ENCODE measurements at regions not wholly inside any gene's neighbourhood (a gene's known extent, or its start where the extent isn't known, plus 50 kb on each side); places are given as distances from the start of the nearest gene placed in this dataset.

DNA sequence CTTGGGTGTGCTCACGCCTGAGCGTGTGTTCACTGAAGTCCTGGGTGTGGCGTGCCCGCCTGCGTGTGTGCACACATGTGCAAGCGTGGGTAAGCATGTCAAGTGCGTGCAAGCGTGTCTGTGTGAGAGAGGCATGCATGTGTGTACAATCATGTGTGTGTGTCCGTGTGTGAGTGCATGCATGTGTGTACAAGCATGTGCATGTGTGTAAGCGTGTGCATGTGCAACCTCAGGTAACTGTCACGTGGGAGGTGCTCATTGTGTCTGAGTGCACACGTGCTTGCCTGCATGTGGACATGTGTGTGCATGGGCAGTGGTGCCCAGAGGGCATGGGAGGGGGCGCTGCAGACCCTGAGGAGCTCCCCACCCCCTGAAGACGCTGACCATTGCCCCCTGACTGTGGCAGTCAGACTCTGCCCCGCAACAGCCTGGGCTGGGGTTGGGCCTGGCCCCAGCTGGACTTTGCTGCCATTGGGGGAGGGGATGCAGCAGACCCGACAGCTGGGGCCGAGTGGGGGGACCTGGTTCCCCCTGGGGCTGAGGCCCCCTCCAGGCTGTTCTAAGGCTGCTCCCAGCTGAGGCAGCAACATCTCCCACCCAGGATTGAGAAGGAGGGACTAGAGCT is 88.1 kb downstream of the UNCX start:
- no peak for DNase-seq (ENCODE audit: low read depth in 2 of 2)

DNA sequence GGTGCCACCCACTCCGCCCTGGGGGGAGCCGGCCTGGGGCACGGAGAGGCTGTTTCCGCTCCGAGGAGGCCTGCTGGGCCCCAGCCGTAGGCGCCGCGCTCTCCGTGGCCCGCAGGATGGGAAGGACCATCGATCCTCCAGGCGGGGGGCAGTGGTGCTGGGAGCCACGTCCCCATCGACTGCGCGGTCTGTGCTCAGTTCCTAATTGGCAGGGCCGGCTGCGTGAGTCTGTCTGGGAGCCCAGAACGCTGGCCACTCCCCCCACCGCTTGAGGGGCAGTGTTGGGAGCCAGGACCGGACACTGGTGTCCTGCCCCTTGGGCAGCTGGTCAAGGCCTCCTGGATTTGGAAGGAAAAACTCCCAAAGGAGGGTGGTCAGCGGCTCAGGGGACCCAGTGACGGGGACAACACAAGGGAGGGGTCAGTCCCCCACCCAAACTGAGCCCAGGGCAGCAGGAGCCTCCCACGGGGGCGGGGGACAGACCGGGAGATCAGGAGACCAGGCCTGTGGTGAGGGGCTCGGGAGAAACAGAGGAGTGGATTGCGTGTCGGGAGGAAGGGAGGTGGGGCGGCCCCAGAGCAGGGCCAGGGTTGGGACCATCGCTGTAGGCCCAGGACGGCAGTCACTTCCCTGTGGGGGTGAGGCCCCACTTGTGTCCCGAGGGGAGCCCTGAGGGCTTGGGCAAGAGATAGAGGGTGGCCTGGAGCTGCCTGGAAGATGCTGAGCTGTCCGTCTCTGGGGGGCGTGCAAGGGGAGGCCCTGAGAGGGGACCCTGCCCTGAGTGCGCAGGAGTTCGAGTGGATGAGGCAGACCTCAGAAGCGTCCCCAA is 89.0 kb downstream of the UNCX start:
- no peak for DNase-seq (ENCODE audit: low read depth in 2 of 2)

GRCh38 chr7:1322240-1323110 is 89.8 kb downstream of the UNCX start:
- DNase-seq (ENCODE audit: low read depth in 2 of 2) = no peak

- no peak for DNase-seq (ENCODE audit: low read depth in 2 of 2)
These were observed 90.7 kb downstream of the UNCX start for GRCh38 chr7:1323178-1324027.

DNA sequence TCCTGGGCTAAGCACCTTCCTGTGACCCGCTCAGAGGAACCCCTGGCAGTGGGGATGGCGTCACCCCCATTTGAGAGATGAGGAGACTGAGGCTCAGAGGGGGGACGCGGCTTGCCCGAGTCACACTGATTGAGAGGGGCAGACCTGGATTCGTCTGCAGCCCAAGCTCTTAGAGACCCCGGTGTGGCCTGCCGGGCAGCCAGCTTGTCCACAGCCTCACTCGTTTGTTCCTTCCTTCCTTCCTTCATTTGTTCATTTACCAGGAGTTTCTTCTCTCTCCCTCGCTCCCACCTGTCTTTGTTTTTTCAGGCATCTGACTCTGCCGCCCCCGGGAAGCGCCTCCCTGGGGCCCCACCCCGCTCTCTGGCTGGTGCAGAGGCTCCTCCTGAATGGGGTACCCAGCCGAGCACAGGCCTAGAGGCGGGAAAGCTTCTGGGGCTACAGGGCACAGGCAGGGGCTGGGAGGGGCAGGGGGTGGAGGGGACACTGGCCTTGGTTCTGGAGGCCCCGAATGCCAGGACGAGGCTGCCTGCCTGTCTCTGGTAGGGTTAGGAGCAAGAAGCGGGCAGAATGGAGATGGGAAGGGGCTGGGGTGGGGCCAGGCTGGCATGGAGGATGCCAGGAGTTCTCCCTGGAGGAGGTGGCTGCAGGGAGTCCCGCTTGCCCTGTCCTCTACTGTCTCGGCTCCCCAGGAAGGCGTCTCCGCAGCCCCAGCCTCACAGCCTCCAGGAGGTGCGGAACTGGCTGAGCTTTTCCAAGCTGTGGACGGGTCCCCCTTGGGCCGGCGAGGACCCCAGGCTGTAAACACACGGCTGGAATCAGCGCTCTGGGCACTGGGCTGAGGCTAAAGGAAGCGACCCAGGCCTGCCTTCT is 91.6 kb downstream of the UNCX start:
- no peak for DNase-seq (ENCODE audit: low read depth in 2 of 2)

GRCh38 chr7:1325246-1325645 is 92.6 kb downstream of the UNCX start:
- DNase-seq (ENCODE audit: low read depth in 2 of 2) = no peak

DNA sequence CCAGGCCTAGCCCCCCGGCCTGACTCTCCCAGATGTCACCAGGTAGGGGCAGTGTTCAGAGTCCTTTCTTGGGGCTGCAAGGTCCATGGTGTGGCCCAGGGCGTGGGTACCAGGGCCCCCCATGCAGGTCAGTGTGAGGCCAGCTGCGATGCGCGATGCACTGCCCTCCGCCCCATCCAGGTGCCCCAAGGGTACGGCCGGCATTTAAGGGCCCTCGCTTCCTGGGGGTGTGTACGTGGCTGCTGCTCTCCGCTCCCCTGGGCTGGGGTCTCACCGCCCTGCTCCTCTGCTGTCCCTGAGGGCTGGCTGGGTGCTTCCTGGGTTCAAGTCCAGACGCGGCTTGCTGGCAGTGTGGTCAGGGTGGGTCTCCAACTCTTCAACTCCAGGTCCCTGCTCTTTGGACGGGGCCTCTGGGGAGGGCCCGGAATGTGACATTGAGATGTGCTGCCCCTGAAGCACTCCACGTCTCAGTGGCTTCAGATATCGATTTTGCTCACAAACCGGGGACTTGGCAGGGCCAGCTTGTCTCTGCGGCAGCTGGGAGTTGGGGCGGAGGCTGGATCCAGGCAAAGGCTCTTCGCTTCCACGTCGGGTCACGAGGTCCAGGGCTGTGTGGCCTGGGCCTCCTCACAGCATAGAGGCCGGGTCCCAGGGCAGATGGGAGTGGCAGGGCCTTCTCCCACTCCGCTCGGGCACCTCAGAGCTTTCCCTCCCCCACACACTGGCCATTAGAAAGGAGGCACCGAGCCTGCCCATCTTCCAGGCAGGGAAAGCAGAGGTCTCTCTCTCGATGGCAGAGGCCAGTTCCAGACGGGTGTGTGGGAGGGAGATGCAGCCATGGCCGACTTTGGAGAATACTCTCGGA is 93.2 kb downstream of the UNCX start:
- no peak for DNase-seq (ENCODE audit: low read depth in 2 of 2)

GRCh38 chr7:1326511-1326785 is 93.8 kb downstream of the UNCX start:
- DNase-seq (ENCODE audit: low read depth in 2 of 2) = no peak

DNA sequence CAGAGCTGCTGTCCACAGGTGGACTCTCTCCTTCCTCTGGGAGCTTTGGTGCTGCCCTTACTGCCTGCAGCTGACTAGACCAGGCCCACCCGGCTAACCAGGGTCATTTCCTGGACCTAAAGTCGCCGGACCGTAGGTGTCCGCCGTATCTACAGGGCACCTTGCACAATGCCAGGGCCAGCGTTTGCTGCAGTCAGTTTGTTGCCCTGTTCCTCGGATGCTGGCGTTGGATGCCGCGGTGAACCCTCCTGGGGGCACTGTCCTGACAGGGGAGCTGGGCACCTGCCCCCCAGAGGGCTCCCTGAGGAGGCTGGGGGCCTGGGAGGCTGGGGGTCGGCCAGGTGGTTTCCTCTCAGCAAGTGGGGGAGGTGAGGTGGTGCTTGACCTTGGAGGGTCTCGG is 96.6 kb downstream of the UNCX start:
- no peak for DNase-seq (ENCODE audit: low read depth in 2 of 2)

GRCh38 chr7:1329966-1330800 is 97.5 kb downstream of the UNCX start:
- no peak for DNase-seq (ENCODE audit: low read depth in 2 of 2)

- DNase-seq (ENCODE audit: low read depth in 2 of 2) = no peak
These were observed 98.2 kb downstream of the UNCX start for GRCh38 chr7:1330801-1331425.

DNA sequence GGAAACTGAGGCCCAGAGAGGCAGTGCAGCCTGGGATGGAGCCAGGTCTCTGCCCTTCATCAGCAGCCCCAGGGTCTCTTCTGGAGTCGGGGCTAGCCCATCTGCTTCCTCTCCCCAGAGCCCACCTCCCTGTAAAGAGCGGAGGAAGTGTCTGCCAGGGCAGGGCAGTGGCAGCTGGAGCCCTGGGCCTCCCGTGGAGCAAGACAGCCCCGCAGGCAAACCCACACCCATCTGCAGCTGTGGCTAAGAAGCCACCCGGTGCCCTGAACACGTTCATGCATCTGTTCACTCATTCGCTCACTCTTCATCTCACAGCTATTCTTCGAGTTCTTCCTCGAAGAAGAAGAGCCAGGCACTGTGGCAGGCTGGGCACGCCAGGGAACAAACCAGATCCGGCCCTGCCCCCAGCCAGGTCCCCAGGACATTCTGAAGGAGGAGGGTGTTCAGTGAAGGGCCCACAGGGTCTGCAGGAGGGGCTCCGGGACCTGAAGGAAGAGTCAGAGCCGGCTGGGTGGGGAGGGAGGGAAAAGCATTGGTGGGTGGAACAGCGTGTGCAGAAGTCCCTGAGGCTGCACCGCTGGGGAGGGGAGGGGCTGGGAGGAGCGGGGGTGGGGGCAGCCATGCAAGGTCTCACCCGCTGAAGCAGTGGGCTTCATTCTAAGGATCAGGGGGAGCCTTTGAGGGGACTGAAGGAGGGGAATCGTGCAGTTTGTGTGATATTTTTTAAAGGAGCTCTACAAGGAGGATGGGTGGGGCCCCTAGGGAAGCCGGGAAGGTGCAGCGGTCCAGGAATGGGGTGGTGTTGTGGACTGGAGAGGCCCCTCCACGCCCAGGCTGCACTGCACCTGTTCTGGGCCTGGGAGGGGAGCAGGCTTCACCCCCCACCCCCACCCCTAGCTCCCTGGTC is 99.1 kb downstream of the UNCX start:
- DNase-seq (ENCODE audit: low read depth in 2 of 2) = no peak

- no peak for DNase-seq (ENCODE audit: low read depth in 2 of 2)
These were observed 103.8 kb downstream of the UNCX start for GRCh38 chr7:1336509-1336908.

DNA sequence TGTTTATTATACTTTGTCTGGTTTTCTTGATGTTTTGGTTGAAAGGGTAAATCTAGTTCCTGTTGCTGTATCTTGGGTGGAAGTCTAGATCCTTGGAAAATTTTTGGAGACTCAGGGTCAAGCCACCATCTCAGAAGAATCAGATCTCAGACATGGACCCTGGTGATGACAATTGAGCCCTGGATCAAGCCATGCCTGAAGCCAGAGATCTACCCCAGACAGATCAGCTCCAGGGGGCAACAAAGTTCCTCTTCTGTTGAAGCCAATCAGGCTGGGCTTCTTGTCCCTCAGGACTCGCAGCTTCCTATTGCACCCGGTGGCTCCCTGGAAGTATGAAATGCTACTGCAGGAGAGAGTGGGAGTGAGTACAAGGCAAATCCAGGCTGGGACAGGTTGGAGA is 106.9 kb downstream of the UNCX start:
- DNase-seq (ENCODE audit: low read depth in 2 of 2) = no peak

DNA sequence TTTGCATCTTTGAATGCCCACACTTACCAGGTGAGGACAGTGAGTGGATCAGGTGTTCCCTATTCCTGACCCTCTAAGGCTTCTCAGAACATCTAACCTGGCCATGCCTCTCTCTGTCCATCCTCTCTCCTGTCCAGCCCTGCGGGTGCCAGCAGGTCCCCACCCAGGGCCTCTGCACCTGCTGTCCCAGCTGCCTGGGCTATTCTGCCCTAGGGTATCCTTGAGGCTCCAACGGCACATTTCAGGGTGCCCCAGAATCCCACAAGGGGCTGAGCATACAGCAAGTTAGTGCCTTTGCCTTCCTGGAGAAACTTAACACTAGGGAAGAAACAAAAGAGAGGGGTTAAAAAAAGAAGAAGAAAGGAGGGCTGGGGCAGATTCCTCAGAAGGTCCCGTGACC is 107.4 kb downstream of the UNCX start:
- no peak for DNase-seq (ENCODE audit: low read depth in 2 of 2)

DNA sequence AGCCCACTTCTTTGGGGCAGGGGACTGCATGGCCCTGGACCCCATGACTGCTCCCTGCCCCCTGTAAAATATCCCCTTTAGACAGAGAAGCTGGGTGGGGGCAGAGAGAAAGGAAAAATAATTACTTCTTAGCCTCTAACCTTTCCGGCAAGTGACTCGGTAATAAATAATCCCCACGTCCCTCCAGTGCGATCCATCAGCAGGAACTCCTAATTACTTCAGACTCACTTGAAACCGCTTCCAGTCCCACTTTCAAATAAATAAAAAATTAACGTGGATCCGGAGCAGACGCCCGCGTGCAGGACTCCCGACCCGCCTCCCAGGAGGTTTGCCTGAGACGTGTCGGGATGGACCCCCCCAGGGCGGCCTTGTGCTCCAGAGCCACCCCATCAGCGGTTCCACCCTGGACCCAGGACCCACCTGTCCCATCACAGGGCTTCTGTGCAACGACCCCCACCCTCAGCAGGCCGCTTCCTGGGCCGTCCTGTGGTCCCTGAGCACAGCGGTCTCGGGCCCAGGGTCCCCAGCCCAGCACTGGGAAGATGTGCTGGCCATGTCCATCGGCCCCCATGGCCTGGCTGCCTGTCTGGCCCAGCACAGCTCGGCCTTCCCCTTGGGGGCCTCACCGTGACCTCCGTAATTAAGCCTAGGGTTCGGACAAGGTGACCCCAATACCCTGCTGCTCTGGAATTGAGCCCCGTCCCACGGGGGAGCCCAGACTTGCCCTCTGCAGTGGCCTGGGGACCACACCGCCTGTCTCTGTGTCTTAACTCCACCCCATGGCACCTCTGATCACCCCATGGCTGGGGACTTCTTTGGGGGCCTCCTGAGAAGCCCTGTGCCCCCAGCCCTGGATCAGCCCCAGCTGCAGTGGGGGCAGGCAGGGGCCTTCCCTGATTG is 108.0 kb downstream of the UNCX start:
- no peak for DNase-seq (ENCODE audit: low read depth in 2 of 2)
